ENCODE measurements at regions not wholly inside any gene's neighbourhood (a gene's known extent, or its start where the extent isn't known, plus 50 kb on each side); places are given as distances from the start of the nearest gene placed in this dataset.
"Not testable (repeated sequence)": the region's sequence is repeated elsewhere in the genome, so short reads cannot be mapped to it uniquely, and the experiment has no call there.

DNA sequence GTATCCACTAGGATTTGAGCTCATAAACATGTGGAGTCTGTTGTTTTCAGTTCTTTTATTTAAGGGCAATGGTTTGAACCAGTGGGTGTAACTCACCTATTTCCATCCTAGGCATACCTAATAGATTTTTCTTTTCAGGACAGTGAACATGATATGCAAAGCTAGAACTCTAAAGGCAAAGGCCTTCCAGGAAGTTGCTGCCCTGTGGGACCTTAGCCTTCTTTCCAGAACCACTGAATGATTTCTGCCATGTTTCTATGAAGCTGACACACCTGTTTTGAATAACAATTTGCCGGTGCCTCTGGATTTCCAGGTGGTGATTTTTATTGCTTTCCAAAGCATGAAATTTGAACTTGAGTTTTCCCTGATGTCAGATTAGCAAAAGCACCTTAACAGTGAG is 372.9 kb upstream of the FAR2 start:
- no peak for DNase-seq (ENCODE audit: low spot score)

DNA sequence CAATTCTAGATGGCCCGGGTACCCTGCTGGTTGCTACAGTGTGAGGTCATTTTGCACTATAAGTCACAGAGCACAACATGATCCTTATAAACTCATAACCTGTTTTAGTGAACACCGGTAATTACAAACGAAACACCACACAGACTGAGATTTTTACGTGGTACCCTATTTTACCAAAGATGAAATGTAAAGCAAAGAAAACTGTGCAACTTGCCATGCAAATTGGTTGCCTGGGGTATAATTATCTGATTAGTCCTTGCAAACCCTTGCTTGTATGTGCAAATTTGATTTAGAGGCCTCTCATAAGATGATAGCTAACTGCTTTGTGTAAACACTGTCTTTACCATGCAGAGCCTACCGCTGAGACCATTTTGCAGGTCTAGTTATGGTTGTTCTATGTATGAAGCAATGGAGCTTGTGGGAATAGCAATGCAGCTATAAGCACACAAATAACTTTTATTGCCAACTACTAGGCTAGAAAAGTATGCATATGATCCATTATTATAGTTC is 372.1 kb upstream of the FAR2 start:
- DNase-seq (ENCODE audit: low spot score): no peak

DNA sequence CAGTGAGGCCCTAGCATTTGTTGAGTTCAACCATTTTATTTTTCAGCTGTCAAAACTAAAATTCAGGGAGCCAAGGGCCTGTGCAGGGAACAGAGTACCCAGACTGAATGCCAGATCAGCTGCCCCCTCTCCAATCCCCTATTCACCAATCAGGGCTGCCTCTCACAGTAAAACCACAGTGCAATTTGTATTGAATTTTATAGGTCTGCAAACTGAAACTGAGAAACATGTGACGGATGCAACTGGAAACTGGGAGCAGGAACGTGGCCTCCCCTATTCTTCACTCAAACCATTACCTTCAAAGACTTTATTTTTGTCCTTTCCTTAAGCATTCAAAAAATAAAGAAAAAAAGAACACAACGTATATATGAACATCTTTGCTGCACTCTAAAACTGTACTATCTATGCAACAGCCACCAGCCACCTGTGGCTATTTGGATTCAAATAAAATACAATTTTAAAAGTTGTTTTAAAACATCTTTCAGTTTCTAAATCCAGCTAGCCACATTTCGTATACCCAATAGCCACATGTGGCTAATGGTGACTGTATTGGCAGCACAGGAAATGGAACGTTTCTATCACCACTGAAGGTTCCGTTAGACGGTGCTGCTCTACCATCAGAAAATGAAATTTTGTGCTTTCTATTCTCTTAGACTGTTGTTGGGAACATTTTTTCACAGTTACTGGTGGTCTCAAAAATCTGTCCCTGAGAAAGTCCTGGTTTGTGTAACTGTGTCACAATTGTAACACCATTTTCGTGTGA is 371.3 kb upstream of the FAR2 start:
- DNase-seq (ENCODE audit: low spot score): no peak

DNA sequence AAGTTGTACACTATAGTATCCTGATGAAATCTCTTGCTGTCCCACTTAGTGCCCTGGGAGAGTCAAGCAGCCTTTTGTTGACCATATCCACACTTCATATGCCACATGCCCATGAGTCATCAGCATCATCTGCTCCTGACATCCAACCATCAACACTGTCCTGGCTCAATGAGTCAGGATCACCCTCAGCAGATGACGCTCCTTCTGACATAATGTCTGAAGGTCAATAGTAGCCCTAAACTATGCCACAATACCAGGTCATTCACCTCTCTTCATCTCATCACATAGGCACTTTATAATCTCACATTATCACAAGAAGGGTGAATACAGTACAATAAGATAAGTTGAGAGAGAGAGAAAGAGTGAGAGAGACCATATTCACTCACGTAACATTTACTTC is 369.0 kb upstream of the FAR2 start:
- DNase-seq (ENCODE audit: low spot score): peak; percentile 52

DNA sequence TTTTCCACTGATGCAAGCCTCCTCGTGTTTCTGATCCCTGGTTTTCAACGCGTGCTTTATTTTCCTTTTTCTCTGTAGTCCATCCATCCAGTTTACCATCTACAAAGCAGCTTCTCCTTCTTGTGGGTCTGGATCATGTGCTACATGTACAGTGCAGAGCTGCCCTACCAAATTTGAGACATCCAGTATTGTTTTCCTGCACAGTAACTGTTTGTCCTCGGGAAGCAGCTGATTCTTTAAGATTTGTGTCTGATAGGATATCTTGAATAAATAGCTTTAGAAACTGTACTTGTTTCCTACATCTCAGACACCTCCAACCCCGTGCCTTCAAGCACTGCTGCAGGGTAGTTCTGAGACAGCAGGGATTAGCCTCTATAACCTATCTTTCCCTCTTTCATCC is 368.1 kb upstream of the FAR2 start:
- no peak for DNase-seq (ENCODE audit: low spot score)

DNA sequence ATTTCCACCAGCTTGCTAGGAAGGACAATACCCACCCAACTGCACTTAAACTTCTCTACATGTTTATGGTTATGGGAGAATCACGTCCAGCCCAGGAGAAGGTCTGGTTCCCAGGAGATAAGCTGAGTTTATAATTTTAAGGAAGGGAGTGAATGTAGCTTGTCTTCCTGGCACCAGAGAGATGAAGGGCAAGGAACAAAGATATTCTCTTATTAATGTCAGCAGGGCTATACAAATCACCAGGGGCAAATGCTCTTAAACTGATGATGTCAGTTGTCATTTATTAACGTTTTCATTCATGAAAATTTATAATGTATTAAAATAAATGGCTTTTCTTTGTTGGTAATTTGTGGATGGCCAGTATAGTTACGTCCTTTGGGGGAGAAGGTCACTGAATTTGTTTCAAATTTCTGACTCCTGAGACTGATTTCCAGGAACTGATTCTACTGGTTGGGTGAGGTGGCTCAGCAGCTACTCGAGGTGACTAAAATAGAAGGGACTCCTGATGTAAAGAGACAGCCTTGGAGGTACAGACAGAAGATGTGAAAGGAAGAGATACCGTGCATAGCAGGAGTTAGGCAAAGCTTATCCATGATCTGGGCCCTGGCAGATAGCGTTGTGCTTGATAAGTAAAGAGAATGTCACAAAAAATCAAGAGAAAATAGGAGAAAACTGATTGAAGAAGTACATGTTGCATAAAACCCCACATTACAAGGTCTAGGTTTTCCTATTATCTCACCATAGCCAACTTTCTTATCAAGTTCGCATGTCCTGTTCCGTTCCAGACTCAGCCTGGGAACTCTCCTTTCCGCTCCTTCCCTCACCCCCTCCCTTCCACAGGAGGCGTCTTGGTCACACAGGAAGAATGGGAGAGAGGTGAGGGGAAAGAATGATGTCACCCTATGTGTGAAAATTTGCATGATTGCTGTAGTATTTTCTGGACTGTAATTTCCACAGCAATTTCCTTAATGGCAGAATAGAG is 367.1 kb upstream of the FAR2 start:
- DNase-seq (ENCODE audit: low spot score): no peak

DNA sequence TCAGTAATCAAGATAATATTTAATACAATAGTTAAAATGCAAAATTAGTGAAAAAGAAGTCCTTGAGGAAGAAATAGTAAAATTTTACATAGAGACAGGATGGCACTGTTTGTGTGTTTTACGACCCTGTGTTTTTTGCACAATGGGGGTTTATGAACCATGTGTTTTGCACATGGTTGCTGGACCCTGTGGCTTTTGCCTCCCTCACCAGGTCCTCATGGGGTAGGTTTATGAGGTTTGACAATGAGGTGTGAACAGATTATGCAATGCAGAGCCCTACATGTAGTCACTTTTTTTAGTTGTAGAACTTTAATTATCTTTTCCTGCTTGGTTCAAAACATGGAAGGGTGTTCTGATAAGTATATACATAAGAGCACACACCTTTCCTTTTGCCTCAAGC is 366.3 kb upstream of the FAR2 start:
- DNase-seq (ENCODE audit: low spot score): no peak

DNA sequence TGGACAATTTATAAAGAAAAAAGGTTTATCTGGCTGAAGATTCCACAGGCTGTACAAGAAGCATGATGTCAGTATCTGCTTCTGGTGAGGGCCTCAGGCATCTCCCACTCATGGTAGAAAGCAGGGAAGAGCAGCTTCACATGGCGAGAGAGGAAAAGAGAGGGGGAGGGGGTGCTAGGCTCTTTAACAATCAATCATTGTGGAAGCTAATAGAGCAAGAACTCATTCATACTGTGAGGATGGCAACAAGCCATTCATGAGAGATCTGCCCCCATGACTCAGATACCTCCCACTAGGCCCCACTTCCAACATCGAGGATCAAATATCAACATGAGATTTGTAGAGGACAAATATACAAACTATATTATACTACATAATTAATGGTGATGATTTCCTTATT is 361.9 kb upstream of the FAR2 start:
- no peak for DNase-seq (ENCODE audit: low spot score)

DNA sequence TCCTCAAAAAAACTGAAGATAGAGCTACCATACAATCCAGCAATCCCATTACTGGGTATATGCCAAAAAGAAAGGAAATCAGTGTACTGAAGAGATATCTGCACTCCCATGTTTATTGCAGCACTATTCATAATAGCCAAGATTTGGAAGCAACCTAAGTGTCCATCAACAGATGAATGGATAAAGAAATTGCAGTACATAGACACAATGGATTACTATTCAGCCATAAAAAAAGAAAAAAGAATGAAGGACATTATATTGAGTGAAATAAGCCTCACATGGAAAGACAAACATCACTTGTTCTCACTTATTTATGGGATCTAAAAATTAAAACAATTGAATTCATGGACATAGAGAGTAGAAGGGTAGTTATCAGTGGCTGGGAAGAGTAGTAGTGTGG is 360.8 kb upstream of the FAR2 start:
- DNase-seq (ENCODE audit: low spot score): not testable (repeated sequence)

DNA sequence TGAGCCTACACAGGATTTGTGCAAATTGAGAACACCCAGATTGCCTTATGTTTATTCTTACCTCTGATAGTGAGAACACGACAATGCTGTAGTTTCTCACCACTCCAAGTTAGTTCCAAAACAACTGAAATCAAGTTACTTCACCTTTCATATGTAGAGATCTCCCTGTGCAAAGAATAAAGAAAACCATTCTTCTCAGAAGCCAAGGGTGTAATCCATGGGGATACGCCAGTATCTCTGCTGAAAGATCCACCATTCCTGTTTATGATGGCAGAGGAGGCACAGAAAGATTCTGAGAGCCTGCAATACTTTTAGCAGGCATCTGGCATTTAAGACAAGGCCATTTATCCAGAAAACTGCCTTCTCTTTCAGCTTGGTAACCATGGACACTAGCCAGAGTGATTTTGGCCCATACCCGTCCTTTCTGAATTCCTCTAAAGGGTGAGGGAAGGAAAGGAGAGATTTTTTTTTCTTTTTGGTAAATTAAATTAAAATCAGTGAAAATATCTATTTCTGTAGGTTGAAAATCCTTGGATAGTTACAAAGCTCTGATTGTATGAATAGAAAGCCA is 355.4 kb upstream of the FAR2 start:
- no peak for DNase-seq (ENCODE audit: low spot score)

DNA sequence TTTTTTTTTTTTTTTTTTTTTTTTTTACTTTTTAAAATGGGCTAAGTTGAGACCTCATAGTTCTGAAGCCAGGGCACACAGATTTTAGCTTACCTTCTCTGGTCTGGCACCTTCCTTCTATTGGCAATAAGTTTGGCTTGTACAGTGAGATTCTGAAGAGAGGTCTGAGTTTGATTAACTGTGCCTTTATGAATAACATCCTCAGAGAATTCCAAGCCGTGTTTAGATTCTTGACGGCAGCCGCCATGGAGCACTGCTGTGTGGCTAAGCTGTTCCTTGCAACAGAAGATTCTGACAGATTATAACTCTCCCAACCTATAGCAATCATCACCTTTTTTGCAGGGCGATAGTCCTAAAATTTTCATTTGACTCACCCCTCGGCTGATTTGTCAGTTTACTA is 354.9 kb upstream of the FAR2 start:
- DNase-seq (ENCODE audit: low spot score): no peak

DNA sequence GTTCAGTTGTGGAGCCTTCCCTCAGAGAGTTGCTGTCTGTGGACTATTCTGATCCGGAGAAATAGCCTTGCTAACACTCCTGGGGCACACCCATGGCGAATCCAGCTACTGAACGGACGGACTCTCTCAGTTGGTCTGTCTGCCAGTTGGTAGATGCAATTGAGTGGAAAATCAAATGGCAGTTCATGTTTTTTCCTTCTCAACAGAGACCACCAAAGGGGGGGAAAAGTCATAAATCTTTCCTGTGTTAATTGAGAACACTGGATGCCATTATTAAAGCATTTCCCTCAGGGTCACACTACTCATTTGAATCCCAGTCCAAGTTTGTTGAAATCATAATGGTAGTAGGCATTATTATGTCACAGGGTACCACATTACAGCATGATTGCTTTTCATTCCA is 354.3 kb upstream of the FAR2 start:
- DNase-seq (ENCODE audit: low spot score): no peak

DNA sequence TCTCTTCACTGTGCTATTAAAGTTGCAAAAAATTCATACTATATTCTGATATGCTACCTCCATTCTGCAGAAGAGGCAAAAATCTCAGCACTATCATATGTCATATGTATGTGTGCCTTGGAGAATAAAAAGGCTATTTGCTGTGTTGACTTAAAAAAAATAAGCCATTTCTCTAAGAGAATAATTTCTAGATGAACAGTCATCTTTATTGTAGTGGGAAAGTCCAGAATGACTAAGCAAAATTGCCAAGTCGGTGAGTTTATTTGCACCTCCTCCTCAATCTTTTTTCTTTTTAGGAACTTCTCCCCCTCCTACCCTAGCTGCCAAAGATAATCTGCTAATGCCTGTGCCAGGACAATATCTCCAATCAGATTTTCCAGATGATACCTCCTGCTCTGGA is 353.8 kb upstream of the FAR2 start:
- DNase-seq (ENCODE audit: low spot score): no peak

DNA sequence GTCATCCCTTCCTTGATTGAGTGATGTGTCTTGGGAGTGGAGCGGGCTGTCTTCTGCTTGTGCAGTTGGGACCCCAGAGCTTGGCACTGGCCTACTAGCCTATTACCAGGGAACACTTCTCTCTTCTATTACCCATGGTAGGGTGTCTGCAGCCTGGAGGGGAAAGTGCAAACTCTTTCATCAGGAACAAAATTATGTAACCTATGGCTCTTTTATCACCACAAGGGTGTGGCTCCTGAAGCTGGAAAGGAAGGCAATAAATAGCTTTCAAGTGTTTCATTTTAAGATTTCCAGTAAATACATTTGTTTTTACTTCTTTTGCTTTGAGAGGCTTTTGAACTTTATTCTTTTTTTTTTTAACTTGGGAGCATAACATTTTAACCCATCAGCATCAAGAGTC is 349.7 kb upstream of the FAR2 start:
- DNase-seq (ENCODE audit: low spot score): peak; percentile 36

DNA sequence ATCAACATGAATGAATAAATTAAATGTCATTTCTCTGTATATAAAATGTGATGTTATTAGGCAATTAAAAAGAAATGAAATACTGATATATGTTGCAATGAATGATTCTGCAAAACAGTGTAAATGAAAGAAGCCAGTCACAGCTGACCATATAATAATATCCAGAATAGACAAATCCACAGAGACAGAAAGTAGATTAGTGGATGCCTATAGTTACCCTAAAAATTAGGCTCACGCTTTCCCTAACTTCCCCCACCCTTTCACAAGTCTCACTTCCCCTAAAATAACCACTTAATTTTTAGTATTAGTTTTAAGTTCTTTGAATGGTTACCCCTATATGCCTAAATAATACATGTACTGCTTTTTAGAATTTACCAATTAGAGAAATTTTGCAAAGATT is 348.9 kb upstream of the FAR2 start:
- DNase-seq (ENCODE audit: low spot score): no peak

DNA sequence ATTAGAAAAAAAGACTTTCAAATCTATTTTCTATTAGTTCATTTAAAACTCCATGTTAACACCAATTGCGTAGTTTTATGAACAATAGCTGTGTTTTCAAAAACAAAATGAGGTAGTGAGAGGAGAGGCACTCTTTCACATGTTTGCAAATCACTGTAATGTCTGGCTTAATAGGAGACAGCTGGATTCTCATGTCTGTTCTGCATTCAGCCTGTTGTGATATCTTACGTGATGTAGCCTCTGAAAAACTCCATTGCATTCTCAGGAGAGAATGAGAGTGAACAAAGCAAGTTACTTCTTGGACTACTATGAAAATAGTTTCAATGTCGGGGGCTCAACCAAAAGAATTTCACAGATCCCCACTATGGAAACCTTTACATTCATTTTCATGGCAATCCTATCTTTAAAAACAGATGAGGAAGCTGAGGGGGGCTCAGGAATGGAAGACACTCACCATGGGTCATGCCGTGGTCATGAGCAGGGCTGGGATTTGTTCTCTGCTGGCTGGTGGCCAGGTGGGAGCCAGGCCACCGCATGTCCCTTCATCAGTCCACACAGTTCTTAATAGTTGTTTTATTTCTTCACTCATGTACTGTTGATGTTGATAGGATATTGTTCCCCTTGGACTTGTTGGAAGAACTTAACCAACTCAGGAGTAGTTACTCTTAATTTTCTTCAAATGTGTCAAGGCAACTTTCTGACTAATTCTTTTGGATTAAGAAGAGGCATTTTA is 346.2 kb upstream of the FAR2 start:
- DNase-seq (ENCODE audit: low spot score): no peak

DNA sequence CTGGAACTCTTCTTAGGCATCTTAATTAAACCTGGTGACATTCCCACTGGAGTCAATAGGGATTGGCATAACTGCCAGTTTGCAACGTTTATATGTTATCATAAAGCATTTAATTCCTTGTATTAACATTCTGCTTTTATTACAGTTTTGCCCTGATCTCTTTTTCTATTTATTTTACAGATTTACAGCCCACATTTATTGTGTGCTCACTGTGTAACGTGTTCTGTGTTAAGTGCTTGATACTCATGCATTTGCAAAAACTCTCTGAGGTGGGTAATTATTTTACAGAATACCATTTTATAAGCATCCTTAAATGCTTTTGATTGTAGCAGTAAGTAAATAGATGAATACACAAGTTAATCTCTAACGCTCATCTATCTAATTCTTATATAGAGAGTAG is 341.5 kb upstream of the FAR2 start:
- DNase-seq (ENCODE audit: low spot score): no peak

DNA sequence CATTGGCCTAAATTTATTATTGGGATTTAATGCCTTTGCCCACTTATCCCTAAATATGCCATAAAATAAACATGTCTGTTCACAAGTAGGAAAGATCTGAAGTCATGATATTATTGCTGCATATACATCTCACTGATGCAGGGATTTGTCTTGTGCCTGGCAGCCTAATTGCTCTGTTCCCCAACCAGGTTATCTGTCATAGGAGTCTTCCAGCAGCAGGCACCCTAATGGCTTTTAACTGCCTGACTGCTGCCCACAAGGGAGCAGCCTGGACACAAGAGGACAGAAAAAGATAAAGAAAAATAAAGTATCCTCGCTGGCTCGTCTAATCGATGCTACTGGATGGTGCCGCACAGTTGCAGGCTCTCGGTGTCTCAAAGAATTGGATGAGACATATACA is 337.6 kb upstream of the FAR2 start:
- DNase-seq (ENCODE audit: low spot score): no peak

DNA sequence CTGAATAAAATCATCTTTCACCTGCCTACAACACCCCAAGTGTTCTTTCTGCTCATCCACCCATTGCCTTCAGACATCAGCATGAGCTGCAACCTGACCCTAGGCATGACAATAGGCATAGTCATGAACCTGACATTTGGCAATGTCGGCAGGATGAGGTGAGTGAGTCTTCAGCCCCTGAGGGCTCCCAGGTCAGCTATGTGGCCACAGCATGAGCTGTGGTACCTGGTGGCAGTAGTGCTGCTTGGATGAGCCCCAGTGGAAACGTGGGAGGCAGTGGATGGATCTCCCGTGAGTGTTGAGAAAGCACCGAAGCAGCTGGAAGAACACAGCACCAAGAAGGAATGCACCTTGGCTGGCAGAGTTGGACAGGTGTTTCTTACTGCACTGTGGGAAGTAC is 334.8 kb upstream of the FAR2 start:
- no peak for DNase-seq (ENCODE audit: low spot score)

DNA sequence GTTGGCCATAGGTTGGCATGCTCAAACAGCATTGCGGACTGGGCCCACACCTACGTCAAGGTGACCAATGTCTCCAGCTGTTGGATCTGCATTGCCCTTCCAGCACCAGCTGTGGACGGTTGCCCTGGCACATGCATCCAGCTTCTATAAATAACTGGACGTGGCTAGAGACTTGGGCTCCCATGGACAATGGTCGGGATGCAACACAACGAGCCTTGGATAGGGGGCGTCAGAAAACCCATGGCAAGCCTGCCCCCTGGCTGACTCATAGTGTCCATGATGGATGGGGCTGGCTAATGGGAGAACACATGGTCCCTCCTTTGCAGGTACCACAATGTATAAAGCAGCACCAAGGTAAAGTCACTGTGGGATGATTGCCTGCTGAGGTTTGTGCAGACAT is 331.6 kb upstream of the FAR2 start:
- DNase-seq (ENCODE audit: low spot score): no peak

DNA sequence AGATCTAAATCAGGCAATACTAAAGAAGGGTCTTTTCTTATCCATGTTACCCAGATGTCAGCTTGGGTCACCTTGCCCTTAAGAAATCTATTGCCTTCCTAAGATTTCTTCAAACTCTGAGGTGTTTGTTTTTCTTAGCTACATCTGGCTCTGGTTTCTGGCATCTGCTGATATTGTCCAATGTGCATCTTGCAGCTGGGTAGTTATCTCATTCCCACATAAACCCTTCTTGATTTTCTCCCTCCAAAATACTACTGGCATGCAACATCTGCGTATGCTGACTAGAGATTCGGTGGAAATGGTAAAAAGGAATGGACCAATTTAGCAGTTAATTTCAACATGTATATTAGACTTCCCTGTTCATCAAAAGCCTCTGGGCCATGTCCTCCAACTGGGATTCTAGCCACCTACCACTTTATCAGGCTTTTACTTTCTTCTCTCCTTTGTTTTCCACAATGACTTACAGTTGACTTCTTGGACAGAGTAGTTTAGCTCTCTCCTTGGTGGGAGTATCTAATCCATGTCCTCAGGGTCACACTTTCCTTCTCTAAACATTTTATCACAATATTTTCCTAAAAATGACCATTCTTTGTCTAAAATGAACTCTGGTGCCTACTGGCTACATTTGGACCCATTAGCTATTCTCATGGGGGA is 324.8 kb upstream of the FAR2 start:
- DNase-seq (ENCODE audit: low spot score): no peak

DNA sequence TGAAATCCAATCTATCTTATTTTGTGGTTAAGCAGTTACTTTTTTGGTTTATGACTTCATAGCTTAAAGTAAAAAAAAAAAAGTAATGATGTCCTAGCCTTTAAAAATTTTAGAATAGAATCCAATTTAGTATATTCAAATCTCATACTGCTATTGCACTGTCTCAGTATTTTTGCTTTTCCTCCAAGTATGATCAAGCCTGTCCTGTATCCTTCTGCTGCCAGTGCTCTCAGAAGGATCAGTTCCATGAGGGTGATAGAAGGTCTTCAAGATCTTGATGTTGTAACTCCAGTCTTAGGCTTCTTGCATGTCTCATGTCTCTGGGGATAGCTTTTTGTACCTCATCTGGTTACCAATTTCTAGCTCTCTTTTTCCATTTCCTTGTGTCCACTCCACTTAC is 324.2 kb upstream of the FAR2 start:
- DNase-seq (ENCODE audit: low spot score): no peak
